ENCODE measurements at regions not wholly inside any gene's neighbourhood (a gene's known extent, or its start where the extent isn't known, plus 50 kb on each side); places are given as distances from the start of the nearest gene placed in this dataset.

DNA sequence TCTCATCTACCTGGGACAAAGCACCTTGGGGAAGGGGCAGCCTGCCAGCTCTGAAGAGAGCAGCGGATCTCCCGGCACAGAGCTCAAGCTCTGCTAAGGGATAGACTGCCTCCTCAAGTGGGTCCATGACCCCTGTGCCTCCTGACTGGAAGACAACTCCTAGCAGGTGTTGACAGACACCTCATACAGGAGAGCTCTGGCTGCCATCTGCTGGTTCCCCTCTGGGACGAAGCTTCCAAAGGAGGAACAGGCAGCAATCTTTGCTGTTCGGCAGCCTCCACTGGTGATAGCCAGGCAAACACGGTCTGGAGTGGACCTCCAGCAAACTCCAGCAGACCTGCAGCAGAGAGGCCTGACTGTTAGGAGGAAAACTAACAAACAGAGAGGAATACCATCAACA lies 549.9 kb upstream of the LRATD1 start:
- no peaks in the 10 kb centered on the region; the same call in 2 of the 3 replicates for H3K9me3 ChIP-seq (replicated peaks; ENCODE audit: control insufficient read depth, insufficient read depth, low read length)
- BruUV-seq (replicated peaks): no TSS peak
- DNase-seq (ENCODE audit: low read depth, low spot score): no peak
- FAIRE-seq: no peak
- H3K4me3 ChIP-seq: no peak overlapping the region
- CTCF ChIA-PET: interaction anchor here (0.6 kb wide), 1 partner anchor 45 kb away, joined by 3 read pairs; no protein-coding TSS in a partner anchor
- H2AFZ ChIP-seq (ENCODE audit: control insufficient read depth, low read depth, low read length): no peak overlapping the region
- no peaks in the 10 kb centered on the region for H4K20me1 ChIP-seq (ENCODE audit: control insufficient read depth, insufficient read depth)
- POLR2A ChIA-PET: no interaction called here
- H3K27me3 ChIP-seq (replicated peaks in 1 of 2; ENCODE audit: control insufficient read depth in 2 of 2, insufficient read depth in 2 of 2, low read length in 1 of 2): no peaks in the 10 kb centered on the region
- intact Hi-C loops (cut with micrococcal nuclease; ENCODE audit: unreplicated experiment) (no loop called here), in situ Hi-C loops (cut with MboI) (no loop called here)
- no peak overlapping the region for H3K27ac ChIP-seq (ENCODE audit: control insufficient read depth, insufficient read depth)
- H3K36me3 ChIP-seq (ENCODE audit: control insufficient read depth in 2 of 2, insufficient read depth in 2 of 2, low read length in 1 of 2): no peaks in the 10 kb centered on the region
- RAD21 ChIA-PET (ENCODE audit: unreplicated experiment): no interaction called here
- no peaks in the 10 kb centered on the region for H3K79me2 ChIP-seq (ENCODE audit: control insufficient read depth, insufficient read depth, low read length)
- H3K4me1 ChIP-seq (ENCODE audit: control insufficient read depth, insufficient read depth, low read length): no peaks in the 10 kb centered on the region
- 44% methylated on average over 5 of the region's 5 CpGs for WGBS (ENCODE audit: insufficient coverage, insufficient replicate concordance, low lambda C conversion rate, missing lambda C conversion rate)
- ATAC-seq: no peak
- TF ChIP-seq YBX1 (IDR thresholded peaks at IDR 0.05) (no peak), BACH1 (IDR thresholded peaks at IDR 0.05; ENCODE audit: borderline replicate concordance) (no peak), SREBF2 (IDR thresholded peaks at IDR 0.05; ENCODE audit: low read length) (no peak), HDGF (IDR thresholded peaks at IDR 0.05) (no peak), NFIC (IDR thresholded peaks at IDR 0.05; ENCODE audit: low read depth, low read length) (no peak), POLR2A (IDR thresholded peaks at IDR 0.05; ENCODE audit: low read depth, low read length) (no peak)
- TF ChIP-seq, protein P1, sequence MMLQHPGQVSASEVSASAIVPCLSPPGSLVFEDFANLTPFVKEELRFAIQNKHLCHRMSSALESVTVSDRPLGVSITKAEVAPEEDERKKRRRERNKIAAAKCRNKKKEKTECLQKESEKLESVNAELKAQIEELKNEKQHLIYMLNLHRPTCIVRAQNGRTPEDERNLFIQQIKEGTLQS (IDR thresholded peaks at IDR 0.05; ENCODE audit: borderline replicate concordance, extremely low read depth, low read depth, low read length): no peak
- TF ChIP-seq, protein P2, sequence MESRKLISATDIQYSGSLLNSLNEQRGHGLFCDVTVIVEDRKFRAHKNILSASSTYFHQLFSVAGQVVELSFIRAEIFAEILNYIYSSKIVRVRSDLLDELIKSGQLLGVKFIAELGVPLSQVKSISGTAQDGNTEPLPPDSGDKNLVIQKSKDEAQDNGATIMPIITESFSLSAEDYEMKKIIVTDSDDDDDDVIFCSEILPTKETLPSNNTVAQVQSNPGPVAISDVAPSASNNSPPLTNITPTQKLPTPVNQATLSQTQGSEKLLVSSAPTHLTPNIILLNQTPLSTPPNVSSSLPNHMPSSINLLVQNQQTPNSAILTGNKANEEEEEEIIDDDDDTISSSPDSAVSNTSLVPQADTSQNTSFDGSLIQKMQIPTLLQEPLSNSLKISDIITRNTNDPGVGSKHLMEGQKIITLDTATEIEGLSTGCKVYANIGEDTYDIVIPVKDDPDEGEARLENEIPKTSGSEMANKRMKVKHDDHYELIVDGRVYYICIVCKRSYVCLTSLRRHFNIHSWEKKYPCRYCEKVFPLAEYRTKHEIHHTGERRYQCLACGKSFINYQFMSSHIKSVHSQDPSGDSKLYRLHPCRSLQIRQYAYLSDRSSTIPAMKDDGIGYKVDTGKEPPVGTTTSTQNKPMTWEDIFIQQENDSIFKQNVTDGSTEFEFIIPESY (IDR thresholded peaks at IDR 0.05): no peak
- TF ChIP-seq, protein P3, sequence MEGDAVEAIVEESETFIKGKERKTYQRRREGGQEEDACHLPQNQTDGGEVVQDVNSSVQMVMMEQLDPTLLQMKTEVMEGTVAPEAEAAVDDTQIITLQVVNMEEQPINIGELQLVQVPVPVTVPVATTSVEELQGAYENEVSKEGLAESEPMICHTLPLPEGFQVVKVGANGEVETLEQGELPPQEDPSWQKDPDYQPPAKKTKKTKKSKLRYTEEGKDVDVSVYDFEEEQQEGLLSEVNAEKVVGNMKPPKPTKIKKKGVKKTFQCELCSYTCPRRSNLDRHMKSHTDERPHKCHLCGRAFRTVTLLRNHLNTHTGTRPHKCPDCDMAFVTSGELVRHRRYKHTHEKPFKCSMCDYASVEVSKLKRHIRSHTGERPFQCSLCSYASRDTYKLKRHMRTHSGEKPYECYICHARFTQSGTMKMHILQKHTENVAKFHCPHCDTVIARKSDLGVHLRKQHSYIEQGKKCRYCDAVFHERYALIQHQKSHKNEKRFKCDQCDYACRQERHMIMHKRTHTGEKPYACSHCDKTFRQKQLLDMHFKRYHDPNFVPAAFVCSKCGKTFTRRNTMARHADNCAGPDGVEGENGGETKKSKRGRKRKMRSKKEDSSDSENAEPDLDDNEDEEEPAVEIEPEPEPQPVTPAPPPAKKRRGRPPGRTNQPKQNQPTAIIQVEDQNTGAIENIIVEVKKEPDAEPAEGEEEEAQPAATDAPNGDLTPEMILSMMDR (IDR thresholded peaks at IDR 0.05 in 2 of 3, conservative IDR thresholded peaks at IDR 0.05 in 1 of 3; ENCODE audit: control insufficient read depth in 2 of 3, extremely low read depth in 1 of 3, insufficient read depth in 1 of 3, low read depth in 3 of 3, low read length in 3 of 3): no peak
- no peak overlapping the region for H3K4me2 ChIP-seq (ENCODE audit: control insufficient read depth, insufficient read depth)
- H3K9ac ChIP-seq (ENCODE audit: control insufficient read depth, insufficient read depth, low read length): no peak overlapping the region
- SMC1A ChIA-PET (ENCODE audit: uncharacterized antibody, unreplicated experiment): no interaction called here
